NCI-H2107 treated with DMSO at 0.1 percent for 48 hours (cell line): ENCODE measurements at regions not wholly inside any gene's neighbourhood (a gene's known extent, or its start where the extent isn't known, plus 50 kb on each side); places are given as distances from the start of the nearest gene placed in this dataset.
"Not testable (repeated sequence)": the region's sequence is repeated elsewhere in the genome, so short reads cannot be mapped to it uniquely, and the experiment has no call there.

Experiments used
- DNase-seq: peaks from one replicate; lab custom pipeline; 2025; ENCODE audit not compliant: unreplicated experiment; lab: John Stamatoyannopoulos, UW

DNA sequence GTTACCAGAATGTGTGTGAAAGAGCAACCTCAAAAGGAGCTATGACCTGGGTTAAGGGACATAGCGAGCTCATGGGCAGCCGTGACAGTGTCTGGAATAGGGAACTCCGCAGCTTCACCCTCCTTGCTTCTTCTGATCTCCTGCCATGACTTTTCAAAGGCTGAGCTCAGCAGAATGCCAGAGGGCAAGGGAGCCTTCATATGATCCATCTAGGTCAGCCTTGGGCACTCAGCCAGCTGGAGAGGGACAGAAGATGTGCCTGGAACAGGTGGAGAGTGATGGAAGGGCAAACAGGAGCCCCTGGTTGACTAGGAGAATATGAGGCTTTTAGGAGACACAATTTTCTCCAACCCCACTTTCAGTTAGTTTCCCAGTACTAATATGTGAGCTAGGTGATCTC, 352.8 kb upstream of the FRG2C start:
- not testable (repeated sequence) for DNase-seq

DNA sequence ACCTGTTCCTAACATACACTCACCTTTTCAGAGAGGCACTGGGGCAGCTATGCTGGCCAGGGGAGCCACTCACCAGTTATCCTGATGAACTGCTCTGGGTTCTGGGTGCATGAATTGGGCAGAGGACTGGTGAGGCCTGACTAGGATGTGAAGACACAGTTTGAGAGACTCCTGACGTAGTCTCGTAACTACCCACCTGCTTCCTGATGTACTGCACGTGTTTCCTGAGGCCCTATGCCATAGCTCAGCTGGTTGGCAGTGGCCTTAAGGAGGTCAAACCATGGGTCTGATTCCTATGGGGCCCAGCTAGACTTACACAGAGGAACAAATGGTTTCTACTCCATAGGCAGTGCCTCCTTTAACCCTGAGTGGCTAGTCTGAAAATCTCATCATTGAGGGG, 351.7 kb upstream of the FRG2C start:
- not testable (repeated sequence) for DNase-seq

DNA sequence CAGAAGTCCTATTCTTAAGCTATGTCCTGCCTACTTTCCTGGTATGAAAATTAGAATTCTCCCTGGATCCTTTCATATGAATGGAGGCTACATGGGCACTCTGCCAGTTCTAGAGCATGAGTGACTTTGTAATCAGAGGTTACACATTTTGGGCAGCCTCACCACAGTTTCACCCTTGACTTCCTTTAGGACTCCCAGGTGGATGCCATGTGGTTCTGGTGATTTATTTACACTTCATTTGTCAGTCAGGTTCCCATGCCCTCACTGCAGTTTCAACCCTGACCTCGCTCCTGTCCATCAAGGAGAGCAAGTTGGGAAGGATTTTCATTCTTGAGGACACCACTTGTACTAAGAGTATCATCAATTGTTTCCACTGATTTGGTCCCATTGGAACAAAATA, 344.4 kb upstream of the FRG2C start:
- not testable (repeated sequence) for DNase-seq

DNA sequence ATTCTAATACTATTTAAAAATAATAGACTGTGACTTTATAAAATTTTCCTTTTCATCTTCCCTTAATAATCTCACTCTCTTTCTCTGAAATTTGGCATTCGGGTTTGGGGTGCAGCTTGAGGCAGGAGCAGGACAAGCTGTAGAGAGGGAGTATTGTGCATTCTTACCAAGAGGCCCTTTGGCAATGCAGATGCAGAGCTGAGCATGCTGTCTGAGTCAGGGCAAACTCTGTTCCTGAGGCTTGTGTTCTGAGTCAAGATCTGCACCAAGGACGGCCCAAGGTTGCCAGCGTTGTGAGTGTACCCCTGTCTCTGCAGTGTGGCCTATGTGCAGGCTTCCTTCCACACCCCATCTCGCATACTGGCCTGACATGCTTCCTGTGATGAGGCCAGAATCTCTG, 343.8 kb upstream of the FRG2C start:
- no peak for DNase-seq

DNA sequence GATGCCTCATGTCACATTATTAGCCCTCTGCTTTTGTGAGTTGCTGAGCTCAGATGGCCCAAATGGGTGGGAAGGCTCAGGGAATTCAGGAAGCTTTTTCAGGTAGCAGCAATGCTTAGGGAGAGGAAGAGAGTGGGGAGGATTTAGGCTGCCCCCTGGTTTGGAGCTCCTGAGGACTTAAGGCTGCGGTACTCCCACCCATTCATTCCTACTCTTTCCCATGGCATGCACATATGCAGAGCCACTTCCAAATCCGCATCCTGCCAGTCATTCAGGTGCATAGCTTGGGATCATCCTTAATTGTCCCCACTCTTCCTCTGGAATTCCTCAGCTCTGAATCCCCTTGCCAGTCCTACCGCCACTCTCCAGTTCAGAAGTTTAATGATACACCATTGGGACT, 343.1 kb upstream of the FRG2C start:
- DNase-seq: no peak

DNA sequence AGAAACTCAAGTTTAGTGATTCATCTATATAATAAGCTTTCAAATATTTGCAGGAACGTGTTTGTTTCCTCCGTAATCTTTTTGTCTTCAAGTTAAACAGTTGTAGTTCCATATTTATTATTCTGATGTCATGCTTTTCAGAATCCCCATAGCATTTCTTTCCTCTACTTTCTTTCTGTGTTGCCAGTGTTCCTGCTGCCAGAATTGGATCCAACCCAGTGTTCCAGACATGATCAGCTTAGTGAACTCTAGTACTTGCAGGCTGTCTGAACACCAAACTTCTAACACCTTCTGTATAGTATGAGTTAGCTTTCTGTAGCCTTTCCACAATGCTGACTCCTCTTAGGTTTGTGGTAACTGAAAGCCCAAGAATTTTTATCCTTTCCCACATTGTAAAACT, 340.2 kb upstream of the FRG2C start:
- DNase-seq: not testable (repeated sequence)

DNA sequence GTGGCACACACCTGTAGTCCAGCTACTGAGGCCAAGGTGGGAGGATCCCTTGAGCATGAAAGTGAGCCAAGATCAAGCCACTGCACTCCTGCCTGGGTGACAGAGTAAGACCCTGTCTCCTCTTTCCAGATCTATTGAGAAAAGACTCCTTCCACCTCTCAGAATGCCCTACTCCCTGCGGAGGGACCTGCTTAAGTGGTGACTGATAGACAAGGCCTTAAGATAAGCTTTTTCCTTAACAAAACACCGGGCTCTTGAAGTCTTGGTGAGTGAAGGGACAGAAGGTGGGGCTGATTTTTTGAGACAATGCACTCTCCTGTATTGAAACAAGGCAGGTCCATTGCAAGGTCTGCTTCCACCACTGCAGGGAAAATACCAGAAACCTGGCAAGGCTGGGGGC, 338.4 kb upstream of the FRG2C start:
- no peak for DNase-seq

DNA sequence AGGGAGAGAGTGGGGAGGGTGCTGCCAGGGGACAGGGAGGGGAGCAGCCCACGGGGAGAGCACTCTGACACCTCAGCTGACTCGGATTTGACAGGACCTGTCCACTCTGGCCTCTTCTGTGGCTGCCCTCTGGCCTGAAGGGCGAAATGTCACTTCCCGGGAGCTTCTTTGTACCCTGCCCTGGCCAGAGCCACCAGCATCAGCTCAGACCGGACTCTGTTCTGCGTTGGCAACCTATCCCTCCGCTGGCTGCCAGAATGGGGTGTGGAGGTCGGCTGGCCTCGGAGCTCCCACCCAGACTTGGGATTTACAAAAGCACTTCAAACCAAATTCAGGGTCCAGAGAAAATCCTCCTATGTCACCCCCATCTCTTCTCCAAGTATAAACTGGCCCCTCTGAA, 336.7 kb upstream of the FRG2C start:
- DNase-seq: no peak

DNA sequence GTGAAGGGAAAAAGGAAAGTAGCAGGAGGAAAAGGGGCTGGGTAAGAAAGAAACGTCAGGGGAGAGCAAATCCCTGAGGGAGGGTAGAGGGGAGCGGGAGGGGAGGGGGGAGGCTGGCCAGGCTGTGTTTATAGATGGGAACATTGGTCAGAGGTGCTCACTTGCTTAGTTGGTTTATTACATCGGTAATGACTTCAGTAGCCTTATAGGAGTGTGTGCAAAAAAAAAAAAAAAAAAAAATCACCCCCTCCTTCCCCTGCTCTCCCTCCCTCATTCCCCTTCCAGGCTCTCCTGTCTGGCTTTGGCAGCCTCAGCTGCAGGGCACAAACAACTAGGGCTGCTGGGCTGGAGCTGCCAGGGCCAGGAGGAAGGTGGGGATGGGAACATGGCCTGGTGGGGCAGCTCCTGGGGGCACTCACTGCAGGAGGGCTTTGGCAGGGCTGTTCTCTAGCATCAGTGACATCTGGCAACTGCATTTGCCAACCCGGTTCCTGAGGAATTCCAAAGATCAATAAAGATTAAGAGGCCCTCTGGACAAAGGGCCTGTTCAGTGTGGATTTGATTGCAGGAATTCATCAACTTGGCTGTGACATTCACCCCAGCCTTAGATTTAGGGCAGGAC, 334.5 kb upstream of the FRG2C start:
- no peak for DNase-seq

DNA sequence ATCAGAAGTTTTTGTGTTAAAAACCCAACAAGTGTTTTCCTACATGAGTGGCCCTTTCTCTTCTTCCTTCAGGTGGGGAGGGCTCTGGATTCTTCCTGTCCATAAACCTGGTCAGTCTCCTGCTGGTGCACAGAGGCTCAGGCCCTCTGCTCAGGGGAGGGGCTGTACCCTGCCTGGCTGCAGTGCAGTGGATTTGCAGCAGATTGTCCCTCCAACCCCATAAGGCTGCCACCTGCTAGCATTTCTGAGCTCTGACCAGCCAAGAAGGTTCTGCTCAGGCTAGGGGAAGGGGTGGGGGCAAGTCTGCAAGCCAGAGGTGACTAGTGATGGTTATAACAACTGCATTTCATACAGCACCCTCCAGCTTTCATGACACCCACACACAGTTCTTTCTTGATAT, 333.7 kb upstream of the FRG2C start:
- not testable (repeated sequence) for DNase-seq

DNA sequence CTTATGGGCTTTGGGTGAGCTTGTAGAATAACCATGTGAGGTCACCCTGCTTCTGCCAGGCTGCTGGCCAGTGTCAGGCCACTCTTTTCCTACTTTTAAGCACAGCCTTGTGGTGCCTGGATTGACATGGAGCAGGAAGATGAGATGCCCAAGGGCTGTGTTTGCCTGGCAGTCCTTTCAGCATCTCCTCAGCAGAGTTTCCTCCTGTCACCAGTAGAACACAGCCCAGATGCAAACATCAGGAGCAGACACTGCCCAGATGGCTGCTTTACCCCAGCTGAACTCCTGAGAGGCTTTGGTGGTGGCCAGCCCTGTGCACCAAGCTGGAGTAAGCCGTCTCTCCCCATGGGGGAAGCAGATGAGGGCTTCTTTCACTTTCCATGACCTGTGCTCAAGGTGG, 332.0 kb upstream of the FRG2C start:
- DNase-seq: not testable (repeated sequence)

DNA sequence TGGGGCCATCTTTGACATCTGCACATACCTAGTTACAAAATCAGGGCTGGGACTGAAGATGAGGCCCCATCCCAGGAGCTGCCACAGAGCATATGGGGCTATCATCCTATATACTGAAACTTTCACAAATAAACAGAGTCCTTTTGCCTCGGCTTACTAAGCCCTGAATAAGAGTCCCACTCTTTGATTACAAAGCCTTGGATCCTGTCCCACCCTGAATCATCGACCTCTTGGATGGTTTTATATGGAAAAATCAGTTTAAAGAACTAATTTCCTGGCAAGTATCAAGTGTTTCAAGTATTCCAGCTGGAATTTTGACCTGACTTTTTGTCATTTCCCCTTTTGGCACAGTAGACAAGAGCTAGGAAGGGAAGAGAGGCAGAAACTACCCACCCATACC, 331.3 kb upstream of the FRG2C start:
- DNase-seq: no peak

DNA sequence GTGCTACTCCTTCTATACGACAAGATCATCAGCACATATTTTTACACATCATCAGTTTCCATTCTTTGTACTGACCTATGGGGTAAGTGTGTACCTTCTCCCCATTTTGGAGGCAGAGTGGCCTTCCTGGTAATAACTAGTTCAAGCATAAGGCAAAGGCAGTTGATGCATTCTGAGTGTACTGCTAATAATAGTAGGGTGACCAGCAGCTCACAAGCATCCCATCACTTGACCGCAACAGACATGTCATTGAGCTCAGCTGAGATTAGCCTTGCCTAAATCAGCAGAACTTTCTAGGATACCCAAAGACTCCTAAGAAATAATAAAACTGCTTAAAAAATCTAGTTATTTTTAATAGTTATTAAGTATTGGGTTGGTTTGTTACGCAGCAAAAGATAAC, 329.8 kb upstream of the FRG2C start:
- no peak for DNase-seq

DNA sequence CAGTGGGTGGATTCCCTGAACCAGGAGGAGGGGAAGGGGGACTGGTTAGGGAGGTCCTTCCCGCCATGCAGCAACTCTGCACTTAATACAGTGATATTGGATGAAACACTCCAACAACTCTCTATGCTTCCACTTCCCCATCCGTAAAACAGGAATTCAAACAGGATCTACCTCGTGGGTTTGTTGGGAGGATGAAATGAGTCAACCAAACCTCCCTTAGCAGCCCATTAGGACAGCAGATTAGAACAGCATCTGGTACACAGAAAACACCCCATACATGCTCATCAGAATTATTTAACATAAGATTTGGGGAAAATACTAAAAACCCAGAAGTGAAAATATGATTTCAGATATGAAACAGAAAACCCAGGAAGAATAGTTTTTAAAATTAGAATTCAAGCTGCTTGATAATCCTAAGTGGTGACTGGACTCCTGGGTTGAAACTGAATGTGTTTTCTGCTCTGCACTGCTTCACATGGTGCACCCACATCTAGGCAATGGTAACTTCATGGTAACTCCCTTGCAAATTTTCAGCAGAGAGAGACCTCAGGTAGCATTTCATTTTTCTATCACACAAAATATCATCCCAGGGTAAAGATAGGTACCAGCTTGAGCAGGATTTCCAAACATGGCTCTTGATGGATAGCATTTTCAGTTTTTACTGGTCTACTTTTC, 326.8 kb upstream of the FRG2C start:
- no peak for DNase-seq

DNA sequence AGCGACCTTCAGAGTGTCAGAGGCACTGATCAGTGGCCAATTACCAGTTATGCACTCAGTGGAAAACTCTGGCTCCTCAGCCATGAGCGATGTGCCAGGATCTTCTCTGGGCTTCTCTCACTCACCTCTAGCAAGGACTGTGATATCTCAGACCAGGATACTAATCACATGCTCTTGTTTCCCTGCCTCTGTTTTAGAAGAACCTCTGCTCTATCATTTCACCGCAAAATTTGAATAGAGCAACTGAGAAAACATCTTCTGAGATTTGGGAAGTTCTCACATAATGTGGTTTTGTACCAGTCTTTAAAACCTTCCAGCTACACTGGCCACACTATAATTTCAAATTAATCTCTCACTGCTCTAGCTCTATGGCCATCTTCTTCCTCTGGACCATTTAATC, 325.8 kb upstream of the FRG2C start:
- no peak for DNase-seq

DNA sequence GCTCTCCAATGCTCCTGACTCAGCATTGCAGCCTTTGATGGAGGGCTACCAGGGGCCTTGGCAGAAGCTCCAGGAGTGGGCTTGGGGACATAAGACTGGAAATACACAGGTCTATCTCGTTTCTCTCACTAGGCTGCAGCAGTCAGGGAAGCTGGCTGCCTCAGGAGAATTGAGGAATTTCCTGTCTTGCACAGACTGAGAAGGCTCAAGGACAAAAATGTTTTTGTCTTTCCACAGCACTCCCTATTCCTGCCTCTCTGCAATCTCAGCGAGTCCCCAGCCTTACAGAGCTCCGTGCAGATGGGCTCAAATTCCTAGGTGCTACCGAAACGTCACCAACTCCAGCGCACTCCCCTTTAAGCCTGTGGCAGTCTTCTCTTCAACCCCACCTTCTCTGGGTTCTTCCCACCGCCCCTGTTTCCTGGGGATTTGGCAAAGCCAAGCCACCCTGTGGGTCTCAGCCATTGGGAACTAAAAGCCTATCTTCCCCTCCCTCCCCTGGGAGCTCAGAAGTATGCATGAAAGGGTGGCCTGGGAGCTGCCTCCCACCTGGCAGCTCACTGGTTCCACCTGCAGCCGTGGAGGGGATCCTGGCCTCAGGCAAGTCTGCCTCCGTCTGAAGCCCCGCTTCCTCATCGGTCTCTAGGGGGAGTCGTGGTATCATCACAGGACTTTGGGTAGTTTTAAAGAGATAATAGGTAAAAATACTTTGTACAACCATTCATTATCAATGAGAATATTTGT, 322.6 kb upstream of the FRG2C start:
- DNase-seq: no peak

DNA sequence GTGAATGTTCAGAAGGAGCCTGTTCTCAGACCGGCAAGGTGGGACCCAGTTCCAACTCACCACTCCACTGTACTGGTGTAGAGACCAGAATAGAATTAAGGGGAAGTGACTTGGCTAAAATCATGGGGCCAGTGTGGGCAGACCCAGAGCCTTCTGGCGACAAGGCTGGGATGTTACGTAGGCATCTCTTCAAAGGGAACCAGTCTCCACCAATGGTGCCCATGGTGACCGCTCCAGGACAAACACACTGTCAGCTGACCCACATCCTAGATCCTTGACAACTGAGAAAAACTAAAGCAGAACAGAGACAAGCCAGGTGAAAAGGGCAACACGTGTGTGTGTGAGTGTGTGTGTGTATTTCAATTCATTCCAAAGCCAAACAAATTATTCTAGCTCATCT, 321.7 kb upstream of the FRG2C start:
- DNase-seq: no peak

DNA sequence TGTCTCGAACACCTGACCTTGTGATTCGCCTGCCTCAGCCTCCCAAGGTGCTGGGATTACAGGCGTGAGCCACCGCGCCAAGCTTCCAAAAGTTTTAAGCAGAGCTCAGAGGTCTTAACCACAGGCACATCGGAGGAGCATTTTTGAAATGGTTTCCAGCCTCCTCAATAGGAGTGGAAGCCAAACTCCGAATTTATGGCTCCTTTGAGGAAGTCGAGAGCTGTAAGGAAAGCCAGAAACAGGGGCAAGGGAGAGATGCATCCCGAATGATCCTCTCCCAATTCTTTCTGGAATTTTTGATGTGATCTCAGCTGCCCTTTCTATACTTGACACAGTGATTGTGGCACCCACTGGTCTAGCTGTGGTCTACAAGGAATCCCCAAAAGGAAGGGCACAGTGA, 313.6 kb upstream of the FRG2C start:
- not testable (repeated sequence) for DNase-seq

DNA sequence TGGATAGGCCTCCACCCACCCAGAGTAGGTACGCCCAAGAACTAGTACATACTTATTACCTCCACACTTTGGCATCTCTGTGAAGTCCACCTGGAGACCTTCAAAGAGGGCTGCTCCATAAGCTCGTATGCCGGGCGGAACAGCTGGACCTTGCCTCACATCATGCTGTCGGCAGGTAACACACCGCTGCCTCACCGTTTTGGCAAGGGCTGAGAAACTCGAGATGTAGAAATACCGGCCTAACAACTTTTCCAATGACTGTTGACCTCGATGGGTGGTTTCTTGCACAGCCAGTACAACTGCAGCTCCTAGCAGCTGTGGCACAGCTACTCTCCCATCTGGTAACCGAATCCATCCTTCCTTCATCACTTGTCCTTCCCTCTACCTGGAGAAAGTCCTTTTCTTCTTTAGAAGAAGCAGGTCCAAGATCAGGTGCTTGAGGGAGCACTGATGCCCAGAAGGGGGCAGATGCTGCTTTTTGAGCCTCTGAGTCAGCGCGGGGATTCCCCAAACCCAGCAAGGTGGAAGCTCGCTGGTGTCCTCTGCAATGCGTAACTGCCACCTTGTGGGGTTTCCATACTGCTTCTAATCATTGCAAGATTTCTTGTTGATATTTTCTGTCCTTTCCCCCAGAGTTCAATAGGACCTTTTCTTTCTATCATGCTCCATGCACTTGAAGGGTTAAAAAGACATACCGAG, 301.9 kb upstream of the FRG2C start:
- not testable (repeated sequence) for DNase-seq

DNA sequence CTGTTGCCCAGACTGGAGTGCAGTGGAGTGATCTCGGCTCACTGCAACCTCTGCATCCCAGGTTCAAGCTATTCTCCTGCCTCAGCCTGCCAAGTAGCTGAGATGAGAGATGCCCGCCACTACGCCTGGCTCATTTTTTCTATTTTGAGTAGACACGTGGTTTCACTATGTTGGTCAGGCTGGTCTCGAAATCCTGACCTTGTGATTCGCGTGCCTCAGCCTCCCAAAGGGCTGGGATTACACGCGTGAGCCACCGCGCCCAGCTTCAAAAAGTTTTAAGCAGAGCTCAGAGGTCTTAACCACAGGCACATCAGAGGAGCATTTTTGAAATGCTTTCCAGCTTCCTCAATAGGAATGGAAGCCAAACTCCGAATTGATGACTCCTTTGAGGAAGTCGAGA, 291.2 kb upstream of the FRG2C start:
- DNase-seq: not testable (repeated sequence)

DNA sequence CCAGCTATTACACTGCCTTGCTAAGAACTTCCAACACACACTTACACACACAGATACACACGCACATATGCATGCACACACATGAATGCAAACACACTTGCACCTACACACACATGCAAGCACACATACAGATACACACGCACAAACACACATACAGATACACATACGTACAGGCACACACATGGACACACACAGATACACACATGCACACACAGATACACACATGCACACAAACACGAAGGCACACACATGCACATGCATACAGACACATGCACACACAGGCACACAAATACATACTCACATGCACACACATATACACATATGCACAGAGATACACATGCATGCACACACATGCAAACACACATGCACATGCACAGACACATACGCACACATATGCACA, 284.3 kb upstream of the FRG2C start:
- DNase-seq: not testable (repeated sequence)

DNA sequence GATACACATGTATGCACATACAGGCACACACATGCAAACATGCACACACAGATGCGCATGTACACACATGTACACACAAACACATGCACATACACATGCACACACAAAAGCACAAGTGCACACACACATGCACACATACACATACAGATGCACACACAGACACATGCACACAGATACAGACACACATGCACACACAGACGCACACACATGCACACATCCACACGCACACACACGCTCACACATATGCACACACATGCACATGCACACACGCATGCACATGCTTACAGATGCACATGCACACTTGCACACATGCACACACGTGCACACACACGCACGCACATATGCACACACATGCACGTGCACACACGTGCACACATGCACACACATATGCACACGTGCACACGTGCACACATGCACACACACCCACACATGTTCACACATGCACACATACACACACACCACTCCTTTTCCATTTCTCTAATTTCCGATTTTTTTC, 283.8 kb upstream of the FRG2C start:
- DNase-seq: no peak
